HEK293 (cell line): ENCODE measurements at regions not wholly inside any gene's neighbourhood (a gene's known extent, or its start where the extent isn't known, plus 50 kb on each side); places are given as distances from the start of the nearest gene placed in this dataset.

Source experiments
- CTCF ChIA-PET: fragments of 350-600 bp; formaldehyde crosslinking; extraction: SDS; loops from one replicate; lab custom pipeline; 2021; ENCODE audit warnings: antibody characterized with exemption; lab: Yijun Ruan, JAX
- POLR2A ChIA-PET: fragments of 300-600 bp; formaldehyde crosslinking; extraction: SDS; loops from one replicate; lab custom pipeline; 2020; ENCODE audit warnings: antibody characterized with exemption, inconsistent platforms; lab: Yijun Ruan, JAX
- H3K27ac ChIP-seq: fragments of 200-500 bp; sonication (Bioruptor generic); 2 replicates; pipeline ENCODE4 v1.5.1; 2014; ENCODE audit warnings: low read depth, low read length, control low read depth, inconsistent platforms; ENCODE audit errors: extremely low read depth
- H3K36me3 ChIP-seq, 2 experiments: fragments of 200-500 bp in 1 of 2; sonication (Bioruptor generic) in 1 of 2; 1 replicate in 1 of 2; 2 replicates in 1 of 2; pipeline ENCODE4 v1.5.1; 2014 to 2017; ENCODE audit warnings: inconsistent platforms in 2 of 2, low read length in 2 of 2; ENCODE audit not compliant: control insufficient read depth in 2 of 2, insufficient read depth in 1 of 2
- H3K4me1 ChIP-seq: fragments of 200-500 bp; sonication (Bioruptor generic); 2 replicates; pipeline ENCODE4 v1.5.1; 2014; ENCODE audit warnings: mild to moderate bottlenecking, low read length, inconsistent platforms; ENCODE audit not compliant: control insufficient read depth, insufficient read depth
- H3K4me3 ChIP-seq: 2 replicates; pipeline ENCODE4 v1.5.1; 2011; ENCODE audit warnings: low read depth, mild to moderate bottlenecking, control low read depth, low read length, moderate library complexity
- H3K9me3 ChIP-seq: fragments of 200-500 bp; sonication (Bioruptor generic); 2 replicates; pipeline ENCODE4 v1.5.1; 2014; ENCODE audit warnings: low read depth, low read length, inconsistent platforms; ENCODE audit not compliant: control insufficient read depth, insufficient read depth
- GLI2 ChIP-seq: fragments of 450-650 bp; formaldehyde crosslinking; IDR thresholded peaks from 2 replicates; pipeline ENCODE4; 2017; ENCODE audit warnings: missing biosample characterization, missing genetic modification characterization, low read depth, borderline replicate concordance
- KLF16 ChIP-seq: fragments of 450-650 bp; formaldehyde crosslinking; IDR thresholded peaks from 2 replicates; pipeline ENCODE4 v1.5.1; 2017; ENCODE audit warnings: missing biosample characterization, missing genetic modification characterization
- PRDM4 ChIP-seq: fragments of 450-650 bp; formaldehyde crosslinking; IDR thresholded peaks from 2 replicates; pipeline ENCODE4 v1.5.1; 2017; ENCODE audit warnings: missing biosample characterization, missing genetic modification characterization
- TSHZ1 ChIP-seq: fragments of 450-650 bp; formaldehyde crosslinking; IDR thresholded peaks from 2 replicates; pipeline ENCODE4 v1.5.1; 2016; ENCODE audit warnings: missing biosample characterization, missing genetic modification characterization, borderline replicate concordance
- YY1 ChIP-seq: fragments of 450-650 bp; formaldehyde crosslinking; IDR thresholded peaks from 2 replicates; pipeline ENCODE4 v1.5.1; 2018; ENCODE audit warnings: missing biosample characterization, missing genetic modification characterization
- ZNF112 ChIP-seq: fragments of 450-650 bp; formaldehyde crosslinking; IDR thresholded peaks from 2 replicates; pipeline ENCODE4 v1.5.0; 2017; ENCODE audit warnings: missing biosample characterization, missing genetic modification characterization
- ZNF148 ChIP-seq: fragments of 450-650 bp; formaldehyde crosslinking; IDR thresholded peaks from 2 replicates; pipeline ENCODE4 v1.5.0; 2017; ENCODE audit warnings: missing biosample characterization, missing genetic modification characterization, borderline replicate concordance
- ZNF274 ChIP-seq, 2 experiments: fragments of 200-500 bp in 1 of 2; fragments of 450-650 bp in 1 of 2; sonication (Bioruptor generic) in 1 of 2; formaldehyde crosslinking in 1 of 2; IDR thresholded peaks; 2 replicates each; pipeline versions ENCODE4 v1.5.1 to v1.6.1; 2014 to 2016; ENCODE audit warnings: borderline replicate concordance in 1 of 2, inconsistent platforms in 1 of 2, low read length in 1 of 2, missing biosample characterization in 1 of 2, missing genetic modification characterization in 1 of 2
- ZNF280D ChIP-seq: fragments of 450-650 bp; formaldehyde crosslinking; IDR thresholded peaks from 2 replicates; pipeline ENCODE4 v1.5.1; 2016; ENCODE audit warnings: missing biosample characterization, missing genetic modification characterization
- ZNF341 ChIP-seq: fragments of 450-650 bp; formaldehyde crosslinking; IDR thresholded peaks from 2 replicates; pipeline ENCODE4; 2016; ENCODE audit warnings: low read depth, missing biosample characterization, missing genetic modification characterization
- ZNF391 ChIP-seq: fragments of 450-650 bp; formaldehyde crosslinking; IDR thresholded peaks from 2 replicates; pipeline ENCODE4 v1.5.1; 2016; ENCODE audit warnings: low read depth, missing biosample characterization, missing genetic modification characterization, borderline replicate concordance
- ZNF449 ChIP-seq: fragments of 450-650 bp; formaldehyde crosslinking; IDR thresholded peaks from 2 replicates; pipeline ENCODE4 v1.5.1; 2017; ENCODE audit warnings: missing biosample characterization, mild to moderate bottlenecking, missing genetic modification characterization, moderate library complexity
- ZNF629 ChIP-seq: fragments of 450-650 bp; formaldehyde crosslinking; IDR thresholded peaks from 2 replicates; pipeline ENCODE4 v1.5.1; 2017; ENCODE audit warnings: missing biosample characterization, missing genetic modification characterization
- ZNF654 ChIP-seq: fragments of 450-650 bp; formaldehyde crosslinking; IDR thresholded peaks from 2 replicates; pipeline ENCODE4 v1.5.1; 2016; ENCODE audit warnings: low read depth, missing biosample characterization, missing genetic modification characterization
- ZNF704 ChIP-seq: fragments of 450-650 bp; formaldehyde crosslinking; IDR thresholded peaks from 2 replicates; pipeline ENCODE4 v1.5.1; 2016; ENCODE audit warnings: missing biosample characterization, missing genetic modification characterization
- ZSCAN5A ChIP-seq: fragments of 450-650 bp; formaldehyde crosslinking; IDR thresholded peaks from 2 replicates; pipeline ENCODE4 v1.5.1; 2016; ENCODE audit warnings: missing biosample characterization, missing genetic modification characterization

- TF ChIP-seq ZNF148 (no peak), ZNF280D (no peak), ZNF274 (IDR thresholded peaks at IDR 0.05; ENCODE audit: low read length) (no peak), ZNF274 (tag by site-specific recombination; IDR thresholded peaks at IDR 0.05; ENCODE audit: borderline replicate concordance) (no peak), TSHZ1 (tag by site-specific recombination) (no peak), ZNF112 (tag by site-specific recombination) (no peak), YY1 (no peak), ZNF391 (tag by site-specific recombination) (no peak), ZNF704 (tag by site-specific recombination) (no peak), PRDM4 (tag by site-specific recombination) (no peak), ZNF449 (tag by site-specific recombination) (no peak), ZNF341 (no peak)
These were observed 1067.9 kb upstream of the MAP3K7 start (continued) for GRCh38 chr6:91654793-91655192.

- ChIA-PET CTCF (interaction anchor here (0.8 kb wide), 1 partner anchor 60 kb away, joined by 3 read pairs; no protein-coding TSS in a partner anchor), POLR2A (no interaction called here)
- H3K36me3 ChIP-seq = no peaks in the 10 kb centered on the region
- no peaks in the 10 kb centered on the region for H3K4me1 ChIP-seq
- H3K4me3 ChIP-seq = no peak overlapping the region
- TF ChIP-seq GLI2 (tag by site-specific recombination) (no peak), KLF16 (no peak), ZNF654 (tag by site-specific recombination) (no peak), ZSCAN5A (tag by site-specific recombination) (no peak), ZNF629 (tag by site-specific recombination) (no peak)
- no peaks in the 10 kb centered on the region for H3K9me3 ChIP-seq
- H3K27ac ChIP-seq = no peak overlapping the region
These were observed 1067.5 kb upstream of the MAP3K7 start for GRCh38 chr6:91654357-91654756.
